ENCODE measurements at regions not wholly inside any gene's neighbourhood (a gene's known extent, or its start where the extent isn't known, plus 50 kb on each side); places are given as distances from the start of the nearest gene placed in this dataset.

DNA sequence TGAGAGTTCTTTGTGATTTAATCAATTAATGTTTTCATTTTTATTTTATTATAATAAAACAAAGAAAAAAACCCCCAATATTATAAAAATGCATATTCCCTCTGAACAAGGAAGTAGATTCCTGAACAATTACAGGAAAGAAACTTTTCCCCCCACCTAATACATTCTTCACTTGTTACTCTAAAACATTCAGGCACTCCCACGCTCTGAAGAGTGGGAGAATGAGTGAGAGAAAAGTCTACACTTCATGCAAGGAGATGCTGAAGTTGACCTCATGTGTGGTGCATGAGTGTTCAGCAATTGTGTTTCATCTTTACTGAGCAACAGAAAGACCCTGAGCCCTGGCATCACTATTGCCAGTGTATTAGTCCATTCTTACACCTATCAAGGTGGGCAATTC is 244.2 kb upstream of the IGFBP3 start:
- peak; percentile 29 for DNase-seq (ENCODE audit: low spot score)

DNA sequence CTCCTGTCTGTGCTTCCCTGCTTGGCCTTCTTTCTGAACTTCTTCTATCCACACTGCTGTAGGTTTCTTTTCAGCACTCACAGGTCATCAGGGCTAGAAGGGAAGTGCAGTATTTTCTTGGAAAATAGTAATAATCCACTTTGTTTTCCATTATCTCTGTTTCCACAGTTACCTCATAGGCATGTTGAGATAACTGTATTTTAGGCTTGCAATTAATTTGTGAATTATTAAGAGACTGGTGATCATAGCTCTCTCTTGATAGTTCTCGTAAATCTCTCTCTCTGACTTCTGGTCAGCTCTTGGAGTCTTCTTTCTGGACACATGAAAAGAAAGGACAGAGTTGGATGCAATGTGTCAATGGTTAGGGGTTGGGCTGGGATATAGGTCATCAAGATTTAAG is 243.6 kb upstream of the IGFBP3 start:
- no peak for DNase-seq (ENCODE audit: low spot score)

DNA sequence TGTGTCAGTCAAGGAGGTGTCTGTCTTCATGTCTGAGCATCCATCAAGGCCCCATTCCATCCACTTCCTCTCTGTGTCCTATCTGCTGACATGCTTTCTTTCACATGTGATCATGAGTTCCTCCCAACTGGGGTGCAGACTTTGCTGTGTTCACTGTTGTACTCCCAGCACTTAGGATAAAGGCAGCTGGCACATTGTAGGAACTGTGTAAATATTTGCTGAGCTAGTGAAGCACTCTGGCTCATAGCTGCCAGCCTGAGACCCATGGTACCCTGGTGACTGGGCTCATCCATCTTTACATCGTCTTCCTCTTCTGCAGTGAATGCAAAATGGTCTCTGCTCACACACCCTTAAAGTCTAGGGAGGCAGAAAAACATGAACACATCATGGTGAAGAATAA is 242.2 kb upstream of the IGFBP3 start:
- no peak for DNase-seq (ENCODE audit: low spot score)

DNA sequence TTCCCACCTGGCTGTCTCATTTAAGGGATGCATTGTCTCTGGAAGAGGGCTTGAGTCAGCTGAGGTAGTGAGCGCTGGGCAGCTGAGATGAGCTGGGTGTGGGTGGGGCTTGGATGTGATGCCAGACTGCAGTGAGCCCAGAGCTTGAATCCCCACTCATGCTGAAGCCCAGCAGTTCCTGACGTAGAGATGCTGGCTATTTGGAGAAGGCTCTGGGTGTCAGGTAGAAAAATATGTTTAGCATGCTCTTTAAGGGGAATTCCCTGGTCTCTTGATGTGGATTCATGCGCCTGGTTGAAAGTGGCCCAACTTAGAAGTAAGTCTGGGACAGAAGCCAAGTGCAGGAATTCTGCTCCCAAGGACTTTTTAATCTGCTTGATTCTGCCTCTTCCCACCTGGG is 241.5 kb upstream of the IGFBP3 start:
- no peak for DNase-seq (ENCODE audit: low spot score)

DNA sequence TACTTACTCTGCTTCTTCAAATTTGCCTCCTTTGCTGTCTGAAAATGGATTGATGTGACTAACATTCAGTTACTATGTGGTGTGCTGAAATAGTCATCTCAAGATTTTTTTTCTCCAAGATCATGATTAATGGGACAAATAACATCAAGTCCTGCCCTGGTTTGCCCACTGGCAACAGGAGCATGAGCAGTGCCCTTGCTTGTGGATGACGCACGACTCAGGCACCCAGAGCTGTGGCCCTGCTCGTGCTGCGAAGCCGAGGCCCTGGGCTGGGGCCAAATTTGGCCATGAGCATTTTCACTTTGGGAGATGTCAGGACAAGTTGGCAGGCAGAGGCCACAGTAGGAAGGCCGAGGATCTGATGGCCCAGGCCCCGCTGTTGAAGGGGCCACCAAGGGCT is 239.8 kb upstream of the IGFBP3 start:
- DNase-seq (ENCODE audit: low spot score) = no peak

DNA sequence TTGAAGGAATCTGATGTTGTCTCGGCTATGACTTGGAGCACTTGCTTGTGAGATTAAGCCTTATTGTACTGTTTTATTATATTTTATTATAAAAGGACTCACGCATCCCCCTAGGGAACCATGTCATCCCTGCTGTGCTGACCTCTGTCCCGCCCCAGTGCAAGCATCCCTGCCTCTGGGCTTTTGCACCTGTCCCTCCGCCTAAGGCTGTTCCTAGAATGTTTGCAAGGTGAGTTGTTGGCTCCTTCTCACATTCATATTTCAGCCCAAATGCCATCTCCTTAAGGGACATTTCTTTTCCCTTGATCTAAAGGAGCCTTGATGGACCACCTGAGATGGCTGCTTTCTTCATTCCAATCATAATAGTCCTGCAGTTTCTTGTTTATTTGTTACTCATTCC is 236.9 kb upstream of the IGFBP3 start:
- DNase-seq (ENCODE audit: low spot score) = no peak

DNA sequence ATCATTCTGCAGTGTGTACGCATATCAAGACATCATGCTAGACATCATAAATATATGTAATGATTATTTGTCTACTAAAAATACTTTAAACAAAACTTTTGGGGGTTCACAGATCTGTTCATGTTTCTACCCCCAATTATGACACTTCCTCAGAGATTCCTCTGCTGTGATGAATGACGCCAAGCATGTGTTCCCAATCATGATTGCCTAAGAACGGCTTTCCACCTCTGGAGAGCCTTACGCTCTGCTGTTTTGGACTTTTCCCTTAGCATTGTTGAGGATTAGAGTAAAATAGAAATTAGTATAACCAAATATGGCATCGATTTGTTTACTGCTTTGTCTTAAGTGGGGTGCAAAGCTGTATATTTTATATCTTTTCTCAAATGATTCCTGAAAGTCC is 236.3 kb upstream of the IGFBP3 start:
- DNase-seq (ENCODE audit: low spot score) = no peak

DNA sequence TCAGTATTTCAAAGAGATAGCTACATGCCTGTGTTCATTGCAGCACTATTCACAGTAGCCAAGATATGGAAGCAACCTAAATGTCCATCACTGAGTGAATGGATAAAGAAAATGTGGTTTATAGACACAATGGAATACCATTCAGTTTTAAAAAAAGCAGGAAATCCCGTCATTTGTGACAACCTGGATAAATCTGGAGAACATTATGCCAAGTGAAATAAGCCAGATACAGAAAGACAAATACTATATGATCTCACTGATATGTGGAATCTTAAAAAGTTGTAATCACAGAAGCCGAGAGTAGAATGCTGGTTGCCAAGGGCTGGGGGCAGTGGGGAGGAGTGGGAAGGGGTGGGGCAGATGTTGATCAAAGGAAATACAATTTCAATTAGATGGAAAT is 235.8 kb upstream of the IGFBP3 start:
- no peak for DNase-seq (ENCODE audit: low spot score)

DNA sequence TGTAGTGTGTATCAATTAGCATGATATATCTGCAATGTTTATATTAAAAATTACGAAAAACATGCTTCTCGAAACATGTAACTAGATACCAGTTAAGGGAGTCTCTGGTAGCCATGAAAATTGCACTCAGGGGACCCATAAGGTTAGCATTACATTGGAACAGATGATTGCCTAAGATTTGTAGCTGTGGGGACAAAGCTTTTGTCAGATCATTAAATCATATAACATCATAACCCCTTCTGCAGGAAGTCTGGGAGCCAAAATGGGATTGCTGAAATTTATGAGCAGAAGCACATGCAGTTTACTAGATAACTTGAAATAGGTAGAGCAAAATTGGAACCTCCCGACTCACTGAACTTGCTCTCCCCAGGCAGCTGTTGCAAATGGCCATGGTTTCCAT is 235.0 kb upstream of the IGFBP3 start:
- no peak for DNase-seq (ENCODE audit: low spot score)

DNA sequence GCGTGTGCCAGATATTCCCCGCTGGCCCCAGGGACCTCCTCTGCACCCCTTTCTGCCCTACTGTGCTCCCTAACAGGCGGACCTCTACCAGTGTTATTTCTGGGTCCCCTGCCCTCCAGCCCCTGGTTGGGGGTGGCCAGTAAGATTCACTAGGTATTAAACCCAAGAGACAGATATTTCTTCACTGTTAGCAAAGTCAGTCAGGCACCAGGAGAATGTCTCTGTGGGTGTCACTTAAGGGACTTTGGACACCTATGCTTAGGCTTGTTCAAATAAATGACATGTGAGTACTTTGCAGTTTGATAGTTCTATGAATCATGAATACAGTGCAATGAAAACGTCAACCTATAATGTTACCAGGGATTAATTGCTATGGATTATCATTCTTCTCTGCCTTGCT is 234.3 kb upstream of the IGFBP3 start:
- no peak for DNase-seq (ENCODE audit: low spot score)

DNA sequence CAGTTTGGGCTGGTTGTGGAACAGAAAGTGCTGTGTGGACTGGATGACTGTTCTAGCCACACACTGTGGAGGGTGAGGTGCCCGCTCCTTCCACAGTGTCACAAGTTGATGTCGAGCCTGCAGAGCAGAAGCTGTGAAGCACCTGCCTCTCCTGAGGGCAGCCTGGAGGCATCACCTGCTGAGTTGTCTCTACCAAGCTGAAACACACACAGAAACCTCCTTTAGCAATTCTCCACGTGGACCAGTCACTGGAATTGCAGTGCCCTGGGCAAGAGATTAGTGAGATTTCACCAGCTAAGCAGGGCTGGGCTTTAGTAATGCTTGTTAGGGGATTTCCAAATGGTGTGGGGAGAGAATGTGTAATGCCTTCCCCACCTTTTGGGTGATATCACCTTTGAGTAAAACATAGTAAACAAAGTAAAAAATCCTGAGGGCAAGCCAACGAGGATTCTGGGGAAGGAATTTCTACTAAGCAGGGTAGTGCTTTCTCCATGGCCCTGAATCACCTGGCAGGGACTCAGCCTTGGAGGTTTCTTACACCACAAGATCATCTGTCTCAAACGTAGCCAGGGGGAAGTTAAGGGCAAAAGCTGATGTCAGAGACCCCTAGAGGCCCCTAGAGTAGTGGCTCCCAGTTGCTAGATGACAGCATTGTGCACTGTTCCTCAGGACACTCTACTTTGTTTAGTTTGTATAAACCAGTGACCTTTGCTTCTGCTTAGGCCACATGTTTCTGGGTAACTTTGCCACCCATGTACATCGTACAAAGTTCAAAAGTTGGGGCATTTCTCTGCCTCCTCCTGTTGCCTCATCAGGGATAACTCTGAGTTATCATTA is 233.1 kb upstream of the IGFBP3 start:
- DNase-seq (ENCODE audit: low spot score) = no peak

DNA sequence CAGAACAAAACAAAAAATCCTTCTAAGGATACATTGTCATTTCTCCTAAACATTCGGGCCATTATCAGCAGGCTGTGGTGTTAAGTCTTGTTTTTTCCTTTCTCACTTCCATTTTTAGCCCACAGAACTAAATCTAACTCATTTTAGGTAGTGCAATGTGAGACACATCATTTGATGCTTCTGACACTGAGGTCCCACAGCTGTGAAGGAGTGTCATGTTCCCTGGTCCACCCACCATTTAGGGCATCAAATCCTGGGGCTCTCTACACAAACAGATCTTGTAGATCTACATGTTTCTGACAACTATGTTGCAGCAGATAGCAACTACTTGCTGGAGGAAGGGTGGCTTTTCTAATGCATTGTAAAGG is 232.5 kb upstream of the IGFBP3 start:
- no peak for DNase-seq (ENCODE audit: low spot score)

DNA sequence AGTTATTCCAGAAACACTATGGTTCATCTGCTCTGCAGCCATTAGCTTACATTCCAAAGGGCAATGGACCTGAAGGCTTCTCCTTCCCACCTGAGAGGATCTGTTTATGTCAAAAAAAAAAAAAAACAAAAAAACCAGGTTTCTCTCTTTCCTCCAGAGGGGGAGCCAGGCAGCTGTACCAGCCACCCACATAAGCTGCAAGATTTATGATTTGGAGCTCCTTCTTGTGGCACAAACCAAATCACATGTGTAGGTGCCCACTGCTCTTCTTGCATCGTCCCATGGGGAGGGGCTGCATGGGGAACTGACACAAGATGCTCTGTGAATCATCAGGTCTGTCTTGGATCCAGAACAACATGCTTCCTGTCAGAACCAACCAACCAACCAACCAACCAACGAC is 231.6 kb upstream of the IGFBP3 start:
- DNase-seq (ENCODE audit: low spot score) = no peak

DNA sequence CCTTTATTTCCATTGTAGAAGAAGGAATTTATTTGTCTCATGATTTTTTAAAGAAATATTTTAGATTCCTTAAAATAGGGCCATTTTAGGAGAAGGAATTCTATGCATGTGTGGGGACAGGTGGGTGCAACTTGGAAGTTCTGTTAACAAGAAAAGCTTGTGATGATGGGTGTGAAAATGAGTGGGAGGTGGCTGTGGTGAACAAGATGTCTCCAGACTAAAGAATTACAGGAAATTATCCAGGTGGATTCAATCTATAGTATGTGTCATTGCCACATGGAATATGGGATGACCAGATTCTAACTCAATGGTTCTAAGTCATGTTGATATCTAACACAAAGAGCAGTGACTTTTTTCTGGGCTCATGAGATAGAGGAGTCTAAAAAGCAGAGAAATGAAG is 229.6 kb upstream of the IGFBP3 start:
- no peak for DNase-seq (ENCODE audit: low spot score)

DNA sequence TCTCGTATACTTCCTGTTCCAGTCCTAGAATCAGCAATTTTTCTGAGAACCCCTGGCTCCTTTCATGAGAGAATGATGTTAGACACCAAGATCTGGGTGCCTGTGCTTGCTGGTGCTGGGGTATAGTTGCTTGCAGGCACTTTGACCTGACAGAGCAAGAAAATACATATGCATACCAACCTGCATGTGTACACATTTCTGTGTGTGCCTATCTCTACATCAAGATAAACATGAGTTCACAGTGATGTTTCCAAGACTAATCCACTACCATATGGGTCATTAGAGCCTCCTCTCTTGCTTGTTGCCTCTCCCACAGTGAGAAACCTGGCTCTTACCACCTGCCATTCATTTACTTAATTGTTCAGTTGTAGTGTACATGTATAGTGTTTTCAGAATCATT is 229.1 kb upstream of the IGFBP3 start:
- no peak for DNase-seq (ENCODE audit: low spot score)

DNA sequence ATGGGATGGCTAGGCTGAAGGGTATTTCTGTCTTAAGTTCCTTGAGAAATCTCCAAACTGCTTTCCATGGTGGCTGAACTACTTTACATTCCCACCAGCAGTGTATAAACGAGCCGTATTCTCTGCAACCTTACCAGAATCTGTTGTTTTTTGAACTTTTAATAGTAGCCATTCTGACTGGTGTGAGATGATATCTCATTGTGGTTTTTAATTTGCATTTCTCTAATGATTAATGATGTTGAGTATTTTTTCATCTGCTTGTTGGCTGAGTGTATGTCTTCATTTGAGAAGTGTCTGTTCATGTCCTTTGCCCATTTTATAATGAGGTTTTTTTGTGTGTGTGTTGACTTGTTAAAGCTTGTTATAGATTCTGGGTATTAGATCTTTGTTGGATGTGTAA is 226.8 kb upstream of the IGFBP3 start:
- DNase-seq (ENCODE audit: low spot score) = no peak

DNA sequence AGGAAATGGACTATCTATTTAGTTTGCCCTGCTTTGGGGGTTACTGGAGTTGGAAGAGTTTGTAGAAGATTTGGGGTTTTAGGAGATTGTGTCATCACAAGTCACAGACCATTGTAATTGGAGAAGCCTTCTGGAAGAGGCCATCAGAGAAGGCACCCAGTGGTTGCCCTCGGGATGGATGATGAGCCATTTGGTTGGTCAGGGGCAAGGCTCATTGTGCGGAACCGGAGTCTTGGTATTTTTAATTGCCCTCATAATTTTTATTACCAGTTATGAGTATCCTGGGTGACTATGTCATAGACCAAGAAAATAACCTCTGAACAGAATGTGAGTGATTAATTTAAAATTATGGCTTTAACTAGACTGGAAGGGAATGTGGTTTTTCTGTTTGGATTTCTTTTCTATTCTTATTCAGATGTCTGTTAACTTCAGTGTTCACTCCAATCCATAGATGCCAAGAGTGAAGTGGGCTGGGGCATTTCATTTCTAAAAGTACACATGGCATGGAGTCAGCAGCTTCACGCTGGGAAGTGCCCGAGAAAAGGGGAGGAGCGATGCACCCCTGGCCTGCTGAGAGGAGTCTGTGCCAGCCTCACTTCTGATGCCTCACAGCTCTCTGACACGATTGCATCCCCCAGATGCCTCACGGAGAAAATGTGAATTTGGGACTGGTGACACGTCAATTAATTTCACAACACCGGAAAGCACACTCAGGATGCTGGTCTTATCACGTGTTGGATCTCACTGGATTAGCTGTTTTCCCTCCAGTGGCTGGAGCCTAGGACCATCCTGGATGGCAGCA is 225.6 kb upstream of the IGFBP3 start:
- DNase-seq (ENCODE audit: low spot score) = peak; percentile 35

DNA sequence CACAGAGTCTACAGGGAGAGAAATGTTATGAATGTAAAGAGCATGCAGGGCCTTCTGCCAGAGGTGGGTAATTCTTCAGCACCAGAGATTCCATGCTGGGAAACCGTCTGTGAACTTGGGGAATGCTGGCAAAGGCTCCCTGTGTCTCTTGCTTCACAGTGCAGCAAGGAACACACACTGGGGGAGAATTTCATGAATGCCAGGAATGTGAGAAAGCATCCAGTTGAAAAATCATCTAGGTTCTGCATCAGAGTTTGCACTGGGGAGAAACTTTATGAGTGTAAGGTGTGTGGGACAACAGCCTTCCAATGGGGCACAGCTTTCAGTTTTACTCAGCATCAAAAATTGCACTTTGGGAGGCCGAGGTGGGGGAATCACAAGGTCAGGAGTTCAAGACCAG is 224.3 kb upstream of the IGFBP3 start:
- peak; percentile 84 for DNase-seq (ENCODE audit: low spot score)

DNA sequence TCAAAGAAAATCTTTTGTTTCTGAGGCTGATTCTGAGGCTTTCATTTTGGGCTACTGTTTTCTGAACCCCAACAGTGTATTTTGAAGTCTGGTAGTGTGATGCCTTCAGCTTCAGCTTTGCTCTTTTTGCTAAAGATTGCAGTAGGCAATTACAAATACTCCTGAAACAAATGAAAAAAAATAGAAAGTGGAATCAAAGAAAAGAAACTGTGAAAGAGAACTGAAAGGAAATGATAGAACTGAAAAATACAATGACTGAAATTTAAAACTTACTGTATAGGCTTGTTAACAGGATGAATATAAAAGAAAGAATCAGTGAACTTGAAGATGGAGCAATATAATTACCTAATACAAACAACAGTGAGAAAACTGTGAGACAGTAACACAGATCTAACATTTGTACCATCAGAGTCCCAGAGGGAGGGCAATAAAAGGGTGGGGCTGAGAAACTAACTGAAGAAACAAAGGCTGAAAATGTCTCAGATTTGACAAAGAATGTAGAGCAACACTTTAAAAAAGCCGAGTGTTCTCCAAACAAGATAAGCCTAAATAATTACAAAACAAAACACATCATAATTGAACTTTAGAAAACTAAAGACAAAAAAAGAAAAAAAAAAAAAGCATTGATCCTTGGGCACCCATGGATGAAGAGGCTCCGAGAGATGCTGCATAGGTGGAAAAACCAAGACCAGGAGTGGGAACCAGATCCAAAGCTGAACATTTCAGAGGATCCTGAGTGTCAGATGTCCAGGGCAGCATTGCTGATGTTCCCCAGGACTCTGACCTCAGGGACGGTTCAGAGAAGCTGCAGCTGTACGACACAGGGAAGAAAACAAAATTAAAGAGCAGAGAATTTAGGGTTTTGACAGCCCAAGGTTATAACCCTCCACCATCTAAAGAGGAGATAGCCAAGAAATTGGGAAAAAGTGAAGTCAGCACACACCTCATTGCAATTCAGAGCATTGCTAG is 223.2 kb upstream of the IGFBP3 start:
- DNase-seq (ENCODE audit: low spot score) = no peak

DNA sequence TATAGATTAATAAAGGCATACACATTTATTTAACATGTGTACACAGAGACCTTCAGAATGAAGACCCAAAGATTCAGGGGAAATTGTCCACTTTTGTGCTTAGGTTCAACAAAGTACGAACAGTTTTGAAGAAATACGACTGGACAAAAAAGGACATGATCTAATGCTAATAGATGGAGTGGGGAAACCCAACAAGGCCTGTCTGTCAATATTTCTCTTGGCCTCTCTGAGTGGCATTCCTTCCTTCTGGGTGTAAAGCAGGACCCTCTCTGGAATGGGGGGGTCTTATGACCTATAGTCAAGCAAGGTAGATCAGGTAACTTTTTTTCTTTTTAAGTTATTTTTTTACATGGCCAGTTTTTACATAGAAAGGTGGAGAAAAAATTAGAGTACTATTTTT is 222.3 kb upstream of the IGFBP3 start:
- no peak for DNase-seq (ENCODE audit: low spot score)

DNA sequence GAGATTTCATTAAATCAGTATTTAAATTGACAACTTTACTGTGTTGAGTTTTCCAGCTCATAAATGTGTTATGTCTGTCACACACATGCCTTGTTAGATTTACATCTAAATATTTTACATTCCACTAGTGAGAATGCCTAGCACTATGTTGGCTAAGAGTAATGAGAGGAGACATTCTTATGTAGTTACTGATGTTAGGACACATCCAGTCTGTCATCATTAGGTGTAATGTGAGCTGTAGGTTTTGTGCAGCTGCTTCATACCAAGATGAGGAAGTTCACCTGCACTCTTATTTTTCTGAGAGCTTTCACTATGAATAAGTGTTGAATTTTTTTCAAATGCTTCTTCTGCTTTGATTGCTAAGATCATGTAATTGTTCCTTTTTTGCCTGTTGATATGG is 218.0 kb upstream of the IGFBP3 start:
- peak; percentile 28 for DNase-seq (ENCODE audit: low spot score)

DNA sequence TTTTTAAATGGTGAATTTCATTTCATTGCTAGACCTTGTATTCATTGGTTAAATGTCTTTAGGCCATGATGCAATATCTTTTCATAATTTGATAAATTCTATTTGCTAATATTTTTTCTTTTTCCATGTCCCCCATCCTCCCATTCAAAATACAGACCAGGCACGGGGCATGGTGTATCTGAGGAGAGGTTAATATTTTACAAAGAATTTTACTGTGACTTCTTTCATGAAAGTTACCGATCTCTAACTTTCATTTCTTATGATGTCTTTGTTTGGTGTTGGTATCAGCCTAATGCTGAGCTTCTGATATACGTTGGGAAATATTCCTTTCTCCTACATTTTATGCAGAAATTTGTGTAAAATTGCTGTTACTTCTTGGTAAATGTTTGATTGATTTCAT is 216.7 kb upstream of the IGFBP3 start:
- no peak for DNase-seq (ENCODE audit: low spot score)

DNA sequence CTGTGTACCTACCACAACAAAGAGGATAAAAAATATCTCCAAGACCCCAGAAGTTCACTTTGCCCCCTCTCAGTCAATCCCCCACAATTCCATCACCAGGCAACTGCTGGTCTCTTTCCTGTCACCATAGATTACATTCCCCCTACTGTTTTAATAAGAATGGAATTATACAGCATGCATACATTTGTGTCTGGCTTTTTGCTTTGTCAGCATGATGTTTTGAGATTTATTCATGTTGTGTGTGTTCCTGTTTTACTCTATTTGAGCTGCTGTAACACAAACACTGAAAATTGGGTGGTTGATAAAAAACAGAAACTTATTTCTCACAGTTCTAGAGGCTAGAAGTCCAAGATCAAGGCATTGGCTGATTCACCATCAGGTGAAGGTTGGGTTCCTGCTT is 214.5 kb upstream of the IGFBP3 start:
- DNase-seq (ENCODE audit: low spot score) = no peak

Measured in AG08396 (cell line).